ENCODE measurements at regions not wholly inside any gene's neighbourhood (a gene's known extent, or its start where the extent isn't known, plus 50 kb on each side); places are given as distances from the start of the nearest gene placed in this dataset.
A peak's percentile ranks its signal among the peaks of the same experiment; 100 is the strongest.
"Not testable (repeated sequence)": the region's sequence is repeated elsewhere in the genome, so short reads cannot be mapped to it uniquely, and the experiment has no call there.

DNA sequence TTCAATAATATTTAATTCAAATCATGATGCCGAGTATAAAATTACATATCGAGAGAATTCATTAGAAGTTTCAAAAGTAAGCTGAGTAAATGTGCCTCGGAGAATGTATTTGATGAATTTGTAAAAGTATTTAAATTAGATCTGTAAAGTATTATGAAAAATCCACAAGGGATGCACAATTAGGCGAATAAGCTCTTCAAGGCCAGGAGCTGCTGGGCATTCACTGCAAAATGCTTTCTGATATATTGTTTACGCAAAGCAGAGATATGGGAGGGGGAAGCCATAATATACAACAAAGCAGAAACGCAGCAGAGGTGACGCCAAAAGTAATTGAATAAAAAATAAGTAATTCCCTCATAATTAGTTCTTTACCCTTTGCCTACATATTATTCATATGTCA is 1121.5 kb upstream of the TENM3 start:
- DNase-seq: no peak

GRCh38 chr4:181127171-181127570 is 1116.0 kb upstream of the TENM3 start:
- DNase-seq: no peak

DNA sequence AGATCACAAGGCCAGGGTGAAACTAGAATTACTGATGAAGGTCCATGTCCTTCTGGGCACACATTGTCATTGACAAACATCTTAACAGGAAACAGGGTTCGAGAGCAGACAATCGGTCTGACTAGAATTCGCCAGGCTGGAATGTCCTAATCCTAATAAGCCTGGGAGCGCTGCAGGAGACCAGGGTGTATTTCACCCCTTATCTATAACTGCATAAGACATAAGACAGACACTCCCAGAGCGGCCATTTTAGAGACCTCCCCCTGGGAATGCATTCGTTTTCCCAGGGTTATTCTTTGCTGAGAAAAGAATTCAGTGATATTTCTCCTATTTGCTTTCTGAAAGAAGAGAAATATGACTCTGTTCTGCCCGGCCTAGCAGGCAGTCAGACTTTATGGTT is 1112.9 kb upstream of the TENM3 start:
- not testable (repeated sequence) for DNase-seq

- no peak for DNase-seq
These were observed 1105.9 kb upstream of the TENM3 start for GRCh38 chr4:181137351-181137750.

DNA sequence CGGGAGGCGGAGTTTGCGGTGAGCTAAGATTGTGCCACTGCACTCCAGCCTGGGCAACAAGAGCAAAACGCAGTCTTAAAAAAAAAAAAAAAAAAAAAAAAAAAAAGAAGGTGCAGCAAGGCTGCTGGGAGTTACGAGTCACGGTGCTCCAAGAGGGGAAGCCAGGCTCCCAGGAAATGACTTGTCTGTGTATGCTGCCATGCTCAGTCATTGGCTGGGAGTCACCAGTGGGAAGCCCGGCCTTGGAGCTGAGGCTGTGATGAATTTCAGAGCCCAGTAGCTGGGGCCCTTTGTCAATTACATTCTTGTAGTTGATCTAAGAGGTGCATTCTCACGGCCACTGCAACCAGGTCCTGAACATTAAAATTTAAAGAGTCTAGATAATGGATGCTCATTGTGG is 1105.1 kb upstream of the TENM3 start:
- no peak for DNase-seq

DNA sequence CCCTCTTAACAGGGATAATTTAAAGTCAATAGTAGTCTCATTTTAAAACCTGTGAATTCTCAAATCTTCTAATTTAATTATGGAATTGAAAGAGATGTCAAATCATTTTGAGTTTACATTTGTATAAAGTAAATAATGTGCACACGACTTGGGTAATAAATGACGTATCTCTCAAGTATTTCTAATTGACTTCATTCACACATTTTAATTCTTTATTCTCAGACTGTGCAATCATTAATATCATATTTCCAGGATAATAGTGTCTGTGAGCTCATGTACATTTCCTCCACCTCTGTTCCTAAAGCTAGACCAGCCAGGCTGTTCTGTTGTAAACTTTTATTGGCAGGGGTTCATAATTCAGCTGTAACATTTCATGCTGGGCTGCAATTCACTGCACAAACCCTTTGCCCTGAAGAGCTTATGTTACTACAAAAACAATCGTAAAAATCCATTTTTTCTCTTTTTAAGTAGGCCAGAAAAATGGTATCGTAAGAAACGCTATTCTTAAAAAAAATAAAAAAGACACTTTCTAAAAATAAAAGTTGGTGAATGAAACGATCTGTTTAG is 1103.1 kb upstream of the TENM3 start:
- DNase-seq: no peak

DNA sequence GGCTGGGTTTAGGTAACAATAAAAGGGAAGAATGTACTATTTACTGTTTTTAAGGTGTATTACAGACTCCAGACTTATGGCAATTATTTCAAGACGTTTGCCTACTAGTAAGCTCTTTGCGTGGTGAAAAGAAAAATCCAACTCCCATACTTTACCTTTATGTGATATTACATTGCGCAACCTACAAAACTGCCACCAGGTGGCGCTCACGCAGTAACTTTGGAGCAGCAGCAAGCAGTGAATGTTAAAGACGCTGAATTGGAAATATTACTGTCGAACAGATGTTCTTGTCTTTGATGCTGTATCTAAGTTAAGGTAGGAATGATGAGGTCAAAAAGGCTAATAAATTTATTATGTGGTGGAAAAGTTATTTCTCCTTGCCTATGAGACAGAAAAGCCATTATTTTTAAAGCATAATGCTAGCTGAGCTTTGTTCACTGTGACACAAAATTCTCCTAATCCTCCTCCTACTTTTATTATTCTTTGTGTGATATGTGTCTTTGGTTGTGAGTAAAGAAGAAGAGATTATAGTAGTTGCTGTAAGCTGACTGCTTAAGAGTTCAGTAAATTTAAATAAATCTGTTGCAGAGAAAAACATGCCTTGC is 1099.8 kb upstream of the TENM3 start:
- DNase-seq: peak; percentile 2

DNA sequence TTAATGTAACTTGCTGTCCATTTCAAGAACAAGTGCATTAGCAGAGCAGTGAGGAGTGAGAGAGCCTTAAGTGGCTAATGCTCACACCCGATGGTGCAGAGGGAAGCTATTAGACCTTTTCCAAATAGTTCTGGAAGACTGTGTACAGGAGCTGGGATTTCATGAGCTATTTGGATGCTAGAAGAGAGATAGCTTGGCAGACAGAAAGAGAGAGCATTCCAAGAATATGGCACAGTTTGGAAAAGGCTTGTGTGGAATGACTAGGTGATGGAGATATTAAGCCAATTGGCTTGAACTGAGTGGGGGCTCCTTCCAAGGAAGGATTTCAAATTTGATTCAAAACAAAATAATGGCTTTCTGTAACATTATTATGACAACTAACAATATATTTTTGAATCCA is 1097.2 kb upstream of the TENM3 start:
- no peak for DNase-seq

- DNase-seq: no peak
These were observed 1095.7 kb upstream of the TENM3 start for GRCh38 chr4:181147416-181147951.

DNA sequence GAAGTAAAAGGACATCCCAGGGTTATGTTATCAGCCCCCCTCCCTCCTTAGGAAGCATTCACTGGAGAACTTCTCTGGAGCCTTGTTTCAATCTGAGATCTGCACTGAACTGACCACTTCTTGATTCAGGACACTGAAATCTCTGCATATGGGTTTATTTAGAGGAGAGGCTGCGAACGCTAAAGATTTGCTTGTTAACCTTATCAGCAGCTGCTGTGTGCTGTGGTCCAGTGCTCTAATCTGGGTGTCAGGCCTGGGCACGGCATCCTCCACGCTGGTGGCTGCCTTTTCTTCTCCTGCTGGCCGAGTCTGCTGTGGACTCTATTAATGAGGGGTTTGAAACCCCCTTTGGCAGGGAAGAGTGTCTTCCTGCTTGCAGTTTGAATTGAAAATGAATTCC is 1094.7 kb upstream of the TENM3 start:
- DNase-seq: no peak

GRCh38 chr4:181150191-181150590 is 1093.0 kb upstream of the TENM3 start:
- no peak for DNase-seq

GRCh38 chr4:181151856-181152255 is 1091.3 kb upstream of the TENM3 start:
- DNase-seq: no peak

DNA sequence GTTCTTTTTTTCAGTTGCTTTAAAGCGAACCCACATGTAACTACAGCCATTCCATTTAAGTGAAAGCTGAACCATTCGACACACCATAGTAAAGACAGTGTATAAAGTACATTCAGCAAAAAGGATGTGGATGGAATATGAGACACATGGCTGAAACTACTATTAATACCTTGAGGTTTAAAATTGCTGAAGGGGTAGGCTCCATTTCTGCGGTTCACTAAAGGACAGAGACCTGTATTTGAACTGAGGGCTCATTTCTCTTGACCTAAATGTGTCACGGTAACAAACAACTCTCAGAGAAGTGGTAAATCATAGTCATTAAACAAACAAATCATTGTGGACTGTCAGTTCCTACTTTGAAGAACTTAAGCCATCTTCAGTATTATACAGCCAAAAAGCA is 1085.6 kb upstream of the TENM3 start:
- DNase-seq: no peak

DNA sequence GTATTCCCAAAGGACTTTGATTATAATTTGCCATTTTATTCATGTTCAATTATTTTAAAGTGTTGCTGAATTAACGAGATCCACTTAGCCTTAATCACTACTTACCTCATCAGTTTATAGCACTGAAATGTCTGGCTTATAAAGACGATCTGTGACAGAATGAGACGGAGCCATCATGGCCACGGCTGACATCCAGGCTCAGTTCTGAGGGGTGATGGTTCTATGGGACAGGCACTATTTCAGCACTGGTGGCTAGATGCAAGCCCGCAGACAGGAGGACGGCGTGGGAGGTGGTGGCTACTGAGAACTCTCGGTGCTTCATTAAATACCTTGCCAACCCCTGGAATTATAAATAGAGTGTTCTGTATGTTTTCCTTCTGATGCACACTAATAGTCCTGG is 1084.2 kb upstream of the TENM3 start:
- DNase-seq: no peak

GRCh38 chr4:181161669-181162068 is 1081.5 kb upstream of the TENM3 start:
- DNase-seq: no peak

GRCh38 chr4:181162266-181162665 is 1080.9 kb upstream of the TENM3 start:
- DNase-seq: no peak

- no peak for DNase-seq
These were observed 1080.5 kb upstream of the TENM3 start for GRCh38 chr4:181162676-181163075.

DNA sequence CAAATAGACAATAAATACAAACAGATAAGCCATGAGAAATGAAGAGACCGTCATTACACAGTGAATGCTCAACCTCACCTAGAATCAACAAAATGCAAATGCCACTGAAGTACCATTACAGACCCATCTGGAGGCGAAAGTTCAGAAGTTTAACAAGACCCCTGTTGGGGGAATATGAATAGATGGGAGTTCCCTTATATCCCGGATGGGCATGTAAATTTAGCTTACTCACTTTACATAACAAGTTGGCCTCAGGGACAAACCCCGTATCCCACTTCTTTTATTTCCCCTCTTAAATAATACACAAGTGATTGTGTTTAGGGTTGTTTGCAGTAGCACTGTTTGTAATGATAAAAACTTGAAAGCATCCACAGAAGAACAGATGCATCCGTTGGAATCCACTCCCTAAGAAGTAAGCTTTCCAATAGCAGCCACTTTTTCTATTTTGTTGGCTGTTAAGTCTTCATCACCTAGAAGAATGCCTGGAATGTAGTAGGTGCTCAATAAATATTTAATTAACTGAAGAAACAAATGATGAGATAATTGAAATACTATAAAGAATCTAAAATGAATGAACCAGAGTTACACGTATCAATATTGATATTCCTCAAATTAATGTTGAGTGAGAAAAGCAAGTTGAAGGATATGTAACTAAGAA is 1076.3 kb upstream of the TENM3 start:
- no peak for DNase-seq

DNA sequence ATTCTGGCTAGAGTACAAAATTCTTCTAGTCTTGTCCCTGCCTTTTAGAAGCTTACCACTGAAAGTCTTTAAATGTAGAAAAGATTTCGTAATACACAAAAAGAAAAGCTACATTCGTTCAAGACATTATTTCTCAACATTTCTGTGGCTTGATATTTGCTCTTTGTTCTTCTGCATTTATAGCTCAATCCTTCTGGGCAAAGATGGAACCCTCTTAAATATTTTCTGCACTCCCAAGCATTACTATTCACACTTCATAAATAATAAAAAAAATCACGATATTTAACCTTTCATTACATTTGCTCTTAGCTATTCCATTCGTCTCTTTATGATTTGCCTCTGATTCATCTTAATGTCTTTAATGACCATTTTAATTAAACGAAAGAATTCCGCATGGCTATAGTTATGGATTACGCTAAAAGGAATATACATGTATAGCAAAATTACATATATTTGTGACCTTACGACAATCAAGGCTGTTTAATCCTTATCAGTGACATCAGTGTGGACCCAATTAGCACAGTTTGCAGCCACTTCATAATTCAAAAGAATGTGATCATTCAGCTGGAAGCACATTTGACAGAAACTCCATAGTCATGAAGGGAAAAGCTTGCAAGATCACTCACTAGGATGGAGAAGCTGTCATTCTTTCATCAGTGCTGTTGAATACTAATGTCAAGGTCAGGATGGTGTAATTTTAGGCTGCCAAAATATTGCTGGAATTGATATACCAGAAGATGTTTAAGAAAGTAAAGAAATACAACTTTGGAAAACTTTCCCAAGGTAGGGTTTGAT is 1075.0 kb upstream of the TENM3 start:
- no peak for DNase-seq

- no peak for DNase-seq
These were observed 1070.2 kb upstream of the TENM3 start for GRCh38 chr4:181173046-181173445.

DNA sequence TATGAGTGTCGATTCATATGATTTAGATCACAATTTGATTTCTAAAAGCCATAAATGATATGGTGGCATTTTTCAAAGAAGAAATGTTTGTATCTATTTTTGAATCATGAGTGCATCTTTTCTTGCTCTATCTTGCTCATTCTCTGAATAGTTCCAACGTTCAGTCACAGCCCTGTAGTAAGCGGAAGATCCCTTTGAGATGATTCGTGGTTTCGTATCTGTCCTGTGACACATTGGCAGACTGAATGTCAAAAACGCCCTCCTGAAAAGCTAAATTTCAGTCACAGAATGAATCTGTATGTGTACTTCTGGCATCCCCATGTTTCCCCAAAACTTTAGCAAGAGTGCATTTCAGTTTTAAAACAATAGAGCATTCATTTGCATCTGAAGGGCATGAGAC is 1066.9 kb upstream of the TENM3 start:
- no peak for DNase-seq

- no peak for DNase-seq
These were observed 1061.9 kb upstream of the TENM3 start for GRCh38 chr4:181181331-181181730.

DNA sequence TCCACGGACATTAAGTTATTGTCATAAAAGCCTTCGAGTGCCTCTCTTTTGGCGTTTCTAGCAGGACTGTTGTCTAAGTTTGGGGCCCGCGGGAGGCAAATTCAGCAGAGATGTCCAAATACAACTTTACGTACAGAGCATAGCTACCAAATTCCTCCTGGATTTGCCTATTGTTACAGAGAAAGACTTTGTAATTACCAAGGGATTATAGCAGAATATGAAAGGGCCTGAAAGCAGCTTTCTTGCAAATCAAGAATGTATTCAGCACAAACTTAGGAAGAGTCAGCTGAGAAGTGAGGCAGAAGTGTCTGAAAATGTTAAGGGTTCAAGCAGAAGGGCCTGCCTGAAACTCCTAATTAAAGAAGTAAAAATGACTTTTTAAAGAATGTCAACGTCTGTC is 1053.5 kb upstream of the TENM3 start:
- no peak for DNase-seq
